OCI-LY7 (cell line): ENCODE measurements at regions not wholly inside any gene's neighbourhood (a gene's known extent, or its start where the extent isn't known, plus 50 kb on each side); places are given as distances from the start of the nearest gene placed in this dataset.
"Not testable (repeated sequence)": the region's sequence is repeated elsewhere in the genome, so short reads cannot be mapped to it uniquely, and the experiment has no call there.

Experiments used
- BruUV-seq: library from RNA; stranded (reverse); fragments of 400-500 nt; replicated peaks from 2 replicates; lab custom pipeline; 2021; lab: Mats Ljungman, UMichigan
- CTCF ChIA-PET: fragments of 300-600 bp; sonication (Branson Sonifier 250); formaldehyde crosslinking; loops from one replicate; lab custom pipeline; 2022; ENCODE audit warnings: antibody characterized with exemption; ENCODE audit not compliant: unreplicated experiment; lab: Charles Lee
- POLR2A ChIA-PET: fragments of 300-600 bp; sonication (Branson Sonifier 250); formaldehyde crosslinking; loops from one replicate; lab custom pipeline; 2022; ENCODE audit warnings: antibody characterized with exemption; lab: Charles Lee
- DNase-seq: peaks from one replicate; pipeline ENCODE4 v3.0.0-alpha.2; 2015; ENCODE audit warnings: low spot score
- H2AFZ ChIP-seq: fragments of 200-600 bp; sonication (generic), shearing (Covaris generic); 2 replicates; pipeline ENCODE4 v1.6.1; 2014; ENCODE audit warnings: mild to moderate bottlenecking, antibody characterized with exemption, low read length, moderate library complexity
- H3K27ac ChIP-seq: fragments of 200-600 bp; sonication (generic); 2 replicates; pipeline ENCODE4 v1.5.1; 2014; ENCODE audit warnings: mixed run types, low read depth, mild to moderate bottlenecking, moderate library complexity, low read length, inconsistent platforms; ENCODE audit not compliant: poor library complexity, severe bottlenecking
- H3K36me3 ChIP-seq: fragments of 200-600 bp; sonication (generic); 2 replicates; pipeline ENCODE4 v1.6.1; 2014; ENCODE audit warnings: mild to moderate bottlenecking, antibody characterized with exemption, low read length, moderate library complexity, mixed read lengths; ENCODE audit not compliant: insufficient read depth
- H3K4me1 ChIP-seq: fragments of 200-600 bp; sonication (generic); 2 replicates; pipeline ENCODE4 v1.5.1; 2014; ENCODE audit warnings: mild to moderate bottlenecking, low read length; ENCODE audit not compliant: insufficient read depth, poor library complexity, severe bottlenecking
- H3K4me2 ChIP-seq: fragments of 200-600 bp; sonication (generic); 2 replicates; pipeline ENCODE4 v1.6.1; 2014; ENCODE audit warnings: mild to moderate bottlenecking, low read length
- H3K4me3 ChIP-seq: fragments of 200-600 bp; sonication (generic); 2 replicates; pipeline ENCODE4 v1.5.1; 2014; ENCODE audit warnings: mild to moderate bottlenecking, low read depth, low read length; ENCODE audit not compliant: poor library complexity, severe bottlenecking
- H3K79me2 ChIP-seq: fragments of 200-600 bp; sonication (generic); 2 replicates; pipeline ENCODE4 v1.6.1; 2016; ENCODE audit warnings: low read depth, mild to moderate bottlenecking, low read length, moderate library complexity, mixed read lengths; ENCODE audit not compliant: insufficient read depth
- H3K9me2 ChIP-seq: fragments of 200-600 bp; sonication (generic); 2 replicates; pipeline ENCODE4 v1.6.1; 2016; ENCODE audit warnings: mild to moderate bottlenecking, low read length, mixed read lengths; ENCODE audit not compliant: insufficient read depth
- H3K9me3 ChIP-seq: fragments of 200-600 bp; sonication (generic); 2 replicates; pipeline ENCODE4 v1.6.1; 2014; ENCODE audit warnings: mild to moderate bottlenecking, mixed run types, low read length, mixed read lengths
- H4K20me1 ChIP-seq: fragments of 200-600 bp; sonication (generic); 2 replicates; pipeline ENCODE4 v1.6.1; 2014; ENCODE audit warnings: mild to moderate bottlenecking, antibody characterized with exemption, low read length, moderate library complexity, mixed read lengths; ENCODE audit not compliant: insufficient read depth
- CTCF ChIP-seq: fragments of 200-600 bp; sonication (generic); conservative IDR thresholded peaks from 2 replicates; pipeline ENCODE4 v1.5.1; 2014; ENCODE audit warnings: mild to moderate bottlenecking, antibody characterized with exemption, low read length, moderate library complexity, mixed read lengths
- EZH2phosphoT487 ChIP-seq: fragments of 200-600 bp; sonication (generic); IDR thresholded peaks from 2 replicates; pipeline ENCODE4 v1.6.1; 2018; ENCODE audit warnings: low read depth, borderline replicate concordance, mild to moderate bottlenecking, mixed run types, antibody characterized with exemption, low read length, moderate library complexity, mixed read lengths
- intact Hi-C: fragments of 100-400 bp; cut with micrococcal nuclease; formaldehyde crosslinking; loops from one replicate; pipeline ENCODE4 v1.10.0; 2022; ENCODE audit not compliant: unreplicated experiment

GRCh38 chr10:55551603-55552002 lies 750.6 kb upstream of the PCDH15 start:
- CTCF ChIA-PET, result no interaction called here

DNA sequence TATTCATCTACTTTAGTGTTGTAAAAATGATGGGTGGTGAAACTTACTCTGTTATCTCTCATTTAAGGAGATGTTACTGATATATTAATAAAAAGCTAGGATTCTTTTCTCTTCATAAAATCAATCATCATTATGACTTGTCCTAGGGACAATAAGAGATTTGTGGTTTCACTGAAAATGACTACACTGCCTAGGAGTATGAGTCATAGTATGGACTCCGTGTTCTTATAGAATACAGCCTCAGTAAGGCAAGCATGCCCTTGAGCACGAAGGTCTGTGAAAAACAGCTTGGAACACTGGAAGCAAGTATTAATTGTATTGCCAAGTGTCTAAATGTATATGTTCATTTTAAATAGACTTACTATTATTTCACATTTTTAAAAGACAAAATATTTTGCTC lies 749.2 kb upstream of the PCDH15 start:
- H3K4me1 ChIP-seq, result no peaks in the 10 kb centered on the region
- H4K20me1 ChIP-seq, result no peaks in the 10 kb centered on the region
- no peak overlapping the region for H3K27ac ChIP-seq
- DNase-seq, result no peak
- POLR2A ChIA-PET, result no interaction called here
- intact Hi-C loops, result no loop called here
- H3K79me2 ChIP-seq, result no peaks in the 10 kb centered on the region
- H3K36me3 ChIP-seq, result no peaks in the 10 kb centered on the region
- no peak overlapping the region for H2AFZ ChIP-seq
- BruUV-seq, result no TSS peak
- H3K4me3 ChIP-seq, result no peak overlapping the region
- no peak overlapping the region for H3K4me2 ChIP-seq
- no peaks in the 10 kb centered on the region for H3K9me2 ChIP-seq
- no peak for TF ChIP-seq CTCF
- TF ChIP-seq EZH2phosphoT487, result no peak
- CTCF ChIA-PET, result no interaction called here
- H3K9me3 ChIP-seq, result no peaks in the 10 kb centered on the region

More at GRCh38 chr10:55551603-55552002, 750.6 kb upstream of the PCDH15 start:
- H3K4me1 ChIP-seq, result no peaks in the 10 kb centered on the region
- BruUV-seq, result no TSS peak
- H3K4me2 ChIP-seq, result no peak overlapping the region
- no peak for DNase-seq
- no peaks in the 10 kb centered on the region for H3K9me3 ChIP-seq
- H3K36me3 ChIP-seq, result no peaks in the 10 kb centered on the region
- TF ChIP-seq EZH2phosphoT487 (no peak), CTCF (no peak)
- POLR2A ChIA-PET, result no interaction called here
- H4K20me1 ChIP-seq, result no peaks in the 10 kb centered on the region
- H3K79me2 ChIP-seq, result no peaks in the 10 kb centered on the region
- no peak overlapping the region for H3K4me3 ChIP-seq
- no peak overlapping the region for H2AFZ ChIP-seq
- H3K27ac ChIP-seq, result no peak overlapping the region
- no peaks in the 10 kb centered on the region for H3K9me2 ChIP-seq
- intact Hi-C loops, result no loop called here

GRCh38 chr10:55537497-55537896 lies 736.5 kb upstream of the PCDH15 start:
- intact Hi-C loops, CTCF ChIA-PET, H2AFZ ChIP-seq, H4K20me1 ChIP-seq, H3K27ac ChIP-seq, BruUV-seq, H3K4me2 ChIP-seq, H3K4me3 ChIP-seq, H3K36me3 ChIP-seq, H3K9me3 ChIP-seq, H3K4me1 ChIP-seq, H3K79me2 ChIP-seq, H3K9me2 ChIP-seq, DNase-seq: not testable (repeated sequence)
- POLR2A ChIA-PET, result interaction anchor here (0.6 kb wide), 1 partner anchor 407 kb away, joined by 3 read pairs; no protein-coding TSS in a partner anchor
